ENCODE measurements at regions not wholly inside any gene's neighbourhood (a gene's known extent, or its start where the extent isn't known, plus 50 kb on each side); places are given as distances from the start of the nearest gene placed in this dataset.
"Not testable (repeated sequence)": the region's sequence is repeated elsewhere in the genome, so short reads cannot be mapped to it uniquely, and the experiment has no call there.

DNA sequence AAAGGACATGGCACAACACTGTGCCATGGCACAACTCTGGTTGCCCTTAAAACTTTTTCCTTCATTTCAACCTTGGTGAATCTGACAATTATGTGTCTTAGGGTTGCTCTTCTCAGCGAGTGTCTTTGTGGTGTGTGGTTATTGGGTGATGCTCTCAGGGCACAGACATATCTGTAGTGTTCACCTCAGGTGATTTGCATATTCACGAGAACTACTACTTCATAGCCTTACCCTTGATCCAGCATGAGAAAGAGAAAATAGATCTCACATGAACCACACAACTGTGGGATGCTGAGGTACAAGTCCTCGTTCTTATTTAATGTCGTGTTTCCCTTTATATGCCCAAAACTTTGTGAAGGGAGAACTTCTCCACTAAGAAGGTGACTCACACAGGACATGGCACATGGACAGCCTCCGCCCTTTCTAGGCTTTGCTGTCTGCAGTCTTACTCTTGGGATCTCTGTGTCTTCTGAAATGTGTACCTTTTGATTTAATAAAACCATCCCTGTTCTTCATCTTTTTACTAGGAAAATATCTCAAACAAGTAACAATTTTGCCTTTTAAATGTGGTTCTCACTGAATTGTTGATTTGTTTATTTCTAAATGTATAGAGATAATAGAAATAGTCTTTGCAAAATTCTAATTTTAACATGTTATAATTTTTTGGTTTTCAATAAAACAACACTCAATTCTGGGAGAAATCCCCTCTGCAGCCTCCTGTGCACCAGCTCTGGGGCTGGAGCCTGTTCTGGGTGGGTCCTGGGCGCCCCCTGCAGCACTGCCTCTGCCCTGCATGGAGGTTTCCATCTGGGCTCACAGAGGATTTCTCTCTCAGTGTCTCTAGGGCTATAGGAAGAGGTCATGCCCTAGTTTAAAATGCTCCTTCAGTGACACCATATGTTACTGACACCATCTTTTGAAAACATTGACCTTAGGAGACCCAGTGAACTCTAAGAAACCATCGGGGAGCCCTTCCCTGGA, 651.2 kb downstream of the TMEM121 start:
- TF ChIP-seq, protein P1, sequence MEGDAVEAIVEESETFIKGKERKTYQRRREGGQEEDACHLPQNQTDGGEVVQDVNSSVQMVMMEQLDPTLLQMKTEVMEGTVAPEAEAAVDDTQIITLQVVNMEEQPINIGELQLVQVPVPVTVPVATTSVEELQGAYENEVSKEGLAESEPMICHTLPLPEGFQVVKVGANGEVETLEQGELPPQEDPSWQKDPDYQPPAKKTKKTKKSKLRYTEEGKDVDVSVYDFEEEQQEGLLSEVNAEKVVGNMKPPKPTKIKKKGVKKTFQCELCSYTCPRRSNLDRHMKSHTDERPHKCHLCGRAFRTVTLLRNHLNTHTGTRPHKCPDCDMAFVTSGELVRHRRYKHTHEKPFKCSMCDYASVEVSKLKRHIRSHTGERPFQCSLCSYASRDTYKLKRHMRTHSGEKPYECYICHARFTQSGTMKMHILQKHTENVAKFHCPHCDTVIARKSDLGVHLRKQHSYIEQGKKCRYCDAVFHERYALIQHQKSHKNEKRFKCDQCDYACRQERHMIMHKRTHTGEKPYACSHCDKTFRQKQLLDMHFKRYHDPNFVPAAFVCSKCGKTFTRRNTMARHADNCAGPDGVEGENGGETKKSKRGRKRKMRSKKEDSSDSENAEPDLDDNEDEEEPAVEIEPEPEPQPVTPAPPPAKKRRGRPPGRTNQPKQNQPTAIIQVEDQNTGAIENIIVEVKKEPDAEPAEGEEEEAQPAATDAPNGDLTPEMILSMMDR (conservative IDR thresholded peaks at IDR 0.05; ENCODE audit: low read depth, low read length), result peak; percentile 43
- TF ChIP-seq EZH2 (IDR thresholded peaks at IDR 0.05; ENCODE audit: borderline replicate concordance, low read depth, low read length, poor library complexity, severe bottlenecking), result not testable (repeated sequence)
